ENCODE measurements at regions not wholly inside any gene's neighbourhood (a gene's known extent, or its start where the extent isn't known, plus 50 kb on each side); places are given as distances from the start of the nearest gene placed in this dataset.

DNA sequence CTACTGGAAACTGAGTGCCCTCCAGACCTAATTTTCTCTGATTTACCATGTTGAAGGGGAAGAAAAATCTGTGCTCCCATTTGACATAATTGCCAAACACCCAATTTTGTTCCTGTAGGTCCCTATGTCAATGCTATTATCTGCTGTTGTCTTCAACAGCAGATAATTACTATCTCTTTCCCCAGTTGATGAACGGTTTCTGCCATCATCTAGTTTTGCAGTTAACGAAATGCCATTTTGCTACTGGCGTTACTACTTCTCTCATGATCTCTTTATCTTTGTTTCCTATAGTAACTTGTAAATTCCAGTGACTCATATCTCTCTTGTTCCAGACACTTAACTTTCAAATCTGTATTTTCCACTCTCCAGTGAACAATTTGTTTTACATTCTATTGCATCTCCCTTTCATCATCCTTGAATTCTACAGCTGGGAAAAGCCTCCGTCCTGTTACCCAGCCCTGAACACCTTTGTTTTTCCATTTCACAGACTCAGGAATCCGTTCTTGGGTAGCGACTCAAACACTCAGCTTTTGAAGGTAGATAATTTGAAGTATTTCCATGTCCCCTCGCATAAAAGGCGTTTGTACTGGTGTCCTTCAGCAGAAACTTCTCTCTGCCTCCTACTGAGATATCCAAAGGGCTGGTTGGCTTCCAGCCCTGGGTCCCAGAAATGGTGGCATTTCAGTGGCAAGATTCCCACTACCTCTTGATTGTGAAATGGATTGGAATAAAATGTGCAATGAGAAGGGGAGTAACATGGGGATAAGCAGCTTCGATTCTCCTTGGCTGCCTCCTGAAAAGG lies 111.7 kb downstream of the FOXB1 start:
- H3K4me3 ChIP-seq (ENCODE audit: low read depth, low read length) = no peak overlapping the region
- TF ChIP-seq, protein P1, sequence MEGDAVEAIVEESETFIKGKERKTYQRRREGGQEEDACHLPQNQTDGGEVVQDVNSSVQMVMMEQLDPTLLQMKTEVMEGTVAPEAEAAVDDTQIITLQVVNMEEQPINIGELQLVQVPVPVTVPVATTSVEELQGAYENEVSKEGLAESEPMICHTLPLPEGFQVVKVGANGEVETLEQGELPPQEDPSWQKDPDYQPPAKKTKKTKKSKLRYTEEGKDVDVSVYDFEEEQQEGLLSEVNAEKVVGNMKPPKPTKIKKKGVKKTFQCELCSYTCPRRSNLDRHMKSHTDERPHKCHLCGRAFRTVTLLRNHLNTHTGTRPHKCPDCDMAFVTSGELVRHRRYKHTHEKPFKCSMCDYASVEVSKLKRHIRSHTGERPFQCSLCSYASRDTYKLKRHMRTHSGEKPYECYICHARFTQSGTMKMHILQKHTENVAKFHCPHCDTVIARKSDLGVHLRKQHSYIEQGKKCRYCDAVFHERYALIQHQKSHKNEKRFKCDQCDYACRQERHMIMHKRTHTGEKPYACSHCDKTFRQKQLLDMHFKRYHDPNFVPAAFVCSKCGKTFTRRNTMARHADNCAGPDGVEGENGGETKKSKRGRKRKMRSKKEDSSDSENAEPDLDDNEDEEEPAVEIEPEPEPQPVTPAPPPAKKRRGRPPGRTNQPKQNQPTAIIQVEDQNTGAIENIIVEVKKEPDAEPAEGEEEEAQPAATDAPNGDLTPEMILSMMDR (IDR thresholded peaks at IDR 0.05; ENCODE audit: borderline replicate concordance, insufficient read depth, low read depth, low read length) = no peak

DNA sequence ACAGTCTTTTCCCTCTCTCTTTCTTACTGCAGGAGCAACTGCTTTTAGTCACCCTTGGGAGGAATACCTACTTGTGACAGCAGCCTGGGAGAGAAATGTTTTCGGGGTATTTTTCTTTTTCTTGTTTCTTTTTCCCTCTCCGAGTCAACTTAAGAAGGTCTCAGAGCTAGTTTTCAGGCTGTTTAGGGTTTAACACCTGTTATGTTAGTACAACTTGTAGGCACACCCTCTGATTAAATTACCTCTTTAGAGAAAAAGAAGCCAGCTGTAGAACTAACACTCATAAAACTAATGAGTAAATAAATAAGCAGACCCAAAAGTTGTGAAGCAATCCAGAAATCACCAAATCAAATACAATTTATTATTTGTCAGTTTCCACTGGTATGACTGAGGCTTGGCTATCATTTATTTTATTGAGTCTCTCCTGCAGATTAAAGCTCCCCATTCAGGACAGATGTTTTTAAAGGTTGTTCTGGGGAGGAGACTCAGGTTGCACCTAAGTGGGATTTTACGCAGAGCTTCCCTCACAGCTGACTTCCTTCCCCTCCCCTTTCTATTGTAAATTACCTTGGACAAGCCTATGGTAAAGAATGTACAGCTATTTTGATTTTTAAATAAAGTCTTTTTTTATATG lies 112.5 kb downstream of the FOXB1 start:
- no peak overlapping the region for H3K4me3 ChIP-seq (ENCODE audit: low read depth, low read length)
- TF ChIP-seq, protein P1 (IDR thresholded peaks at IDR 0.05; ENCODE audit: borderline replicate concordance, insufficient read depth, low read depth, low read length) = no peak

DNA sequence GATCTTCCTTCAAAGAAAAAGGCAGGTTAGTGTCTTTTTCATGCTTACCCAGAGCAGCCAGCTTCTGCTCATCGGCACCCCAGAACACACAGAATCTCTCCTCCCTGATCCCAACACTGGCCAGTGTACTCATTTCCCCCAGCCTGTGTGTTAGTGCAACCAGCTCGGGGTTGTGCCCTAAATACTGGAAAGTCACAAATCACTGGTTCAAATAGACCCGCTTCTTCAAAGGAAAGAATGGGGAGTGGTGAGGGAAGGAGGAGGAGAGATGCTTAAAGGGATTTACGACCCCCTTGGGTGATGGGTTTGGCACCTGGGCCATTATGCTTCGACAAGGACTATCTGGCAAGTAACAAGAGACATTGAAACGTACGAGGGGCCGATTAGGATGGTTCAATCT lies 114.0 kb downstream of the FOXB1 start:
- no peak overlapping the region for H3K4me3 ChIP-seq (ENCODE audit: low read depth, low read length)
- TF ChIP-seq, protein P1 (IDR thresholded peaks at IDR 0.05; ENCODE audit: borderline replicate concordance, insufficient read depth, low read depth, low read length) = no peak

DNA sequence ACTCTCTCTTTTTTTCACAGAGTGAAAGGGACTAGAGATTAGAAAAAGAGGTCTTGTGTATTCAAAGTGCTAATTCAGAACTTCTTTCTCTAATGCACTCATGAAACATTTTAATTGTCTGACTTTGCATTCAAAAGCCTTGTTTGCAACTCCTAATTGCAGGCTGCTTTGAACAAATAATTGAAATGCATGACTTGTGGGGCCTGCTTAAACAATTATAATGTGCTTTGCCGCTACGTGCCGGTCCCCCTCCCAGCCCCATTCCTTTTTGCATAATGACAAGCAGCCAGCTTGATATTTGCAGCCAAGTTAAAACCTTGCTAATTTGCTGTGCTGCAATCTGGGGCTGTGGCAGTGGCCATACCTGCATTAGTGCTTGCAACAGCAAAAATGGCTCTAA lies 114.5 kb downstream of the FOXB1 start:
- TF ChIP-seq, protein P1 (IDR thresholded peaks at IDR 0.05; ENCODE audit: borderline replicate concordance, insufficient read depth, low read depth, low read length) = no peak
- H3K4me3 ChIP-seq (ENCODE audit: low read depth, low read length) = no peak overlapping the region

DNA sequence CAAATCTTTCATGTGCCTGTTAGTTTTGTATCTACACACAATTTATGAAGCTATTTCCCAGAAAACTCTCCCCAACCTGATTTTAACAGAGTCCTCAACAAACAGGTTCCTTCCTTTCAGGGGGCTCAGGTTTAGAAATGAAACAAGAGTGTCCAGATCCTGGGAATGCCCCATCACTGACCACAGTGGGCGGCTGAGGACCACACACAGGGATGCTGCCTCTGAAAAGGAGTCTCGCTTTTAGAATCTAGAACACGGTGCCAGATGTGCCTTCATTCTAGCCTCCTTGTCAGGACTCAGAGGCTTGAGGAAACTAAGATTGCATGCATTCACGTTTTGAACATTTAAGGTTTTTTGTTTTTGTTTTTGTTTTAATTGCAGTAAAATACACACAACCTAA lies 115.0 kb downstream of the FOXB1 start:
- H3K4me3 ChIP-seq (ENCODE audit: low read depth, low read length) = no peak overlapping the region
- TF ChIP-seq, protein P1 (IDR thresholded peaks at IDR 0.05; ENCODE audit: borderline replicate concordance, insufficient read depth, low read depth, low read length) = no peak

DNA sequence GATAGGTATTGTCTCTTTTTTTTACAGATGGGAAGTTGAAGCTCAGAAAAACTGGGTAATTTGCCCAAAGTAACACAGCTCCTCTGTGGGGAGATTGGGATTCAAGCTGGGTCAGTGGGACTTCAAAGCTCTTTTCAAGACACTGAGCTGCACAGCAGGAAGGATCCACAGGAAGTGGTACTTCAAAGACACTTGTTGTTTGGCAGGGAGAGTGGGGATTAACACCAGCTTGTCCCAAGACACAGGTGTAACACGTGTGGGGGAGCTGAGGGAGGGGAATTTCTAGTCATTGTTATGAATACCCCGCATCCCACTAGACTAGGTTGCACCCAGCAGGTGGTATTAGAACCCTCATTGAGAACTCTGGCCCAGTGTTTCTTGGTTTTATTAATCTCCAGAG lies 116.0 kb downstream of the FOXB1 start:
- H3K4me3 ChIP-seq (ENCODE audit: low read depth, low read length) = no peak overlapping the region
- TF ChIP-seq, protein P1 (IDR thresholded peaks at IDR 0.05; ENCODE audit: borderline replicate concordance, insufficient read depth, low read depth, low read length) = no peak

DNA sequence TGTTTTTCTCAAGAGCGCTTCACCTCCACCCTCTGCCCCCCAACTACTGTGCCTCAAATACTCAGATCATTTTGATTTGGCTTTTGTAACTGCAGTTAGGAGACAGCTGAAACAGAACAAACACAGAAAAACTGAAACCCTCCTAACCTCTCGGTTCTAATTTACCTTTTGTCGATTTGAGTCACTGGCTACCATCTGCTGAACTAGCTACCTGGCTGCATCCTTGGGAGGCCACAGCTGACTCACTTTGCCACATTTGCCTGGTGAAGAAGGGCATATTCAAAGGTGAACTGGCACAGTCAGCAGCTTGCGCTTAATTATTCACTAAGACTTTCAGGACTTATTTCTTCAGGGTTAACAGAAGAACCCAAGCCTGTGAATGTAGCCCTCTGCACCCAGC lies 117.7 kb downstream of the FOXB1 start:
- no peak overlapping the region for H3K4me3 ChIP-seq (ENCODE audit: low read depth, low read length)
- TF ChIP-seq, protein P1 (IDR thresholded peaks at IDR 0.05; ENCODE audit: borderline replicate concordance, insufficient read depth, low read depth, low read length) = no peak

All from GM12875 (cell line).